HUES64 (cell line): ENCODE measurements at regions not wholly inside any gene's neighbourhood (a gene's known extent, or its start where the extent isn't known, plus 50 kb on each side); places are given as distances from the start of the nearest gene placed in this dataset.

ENCODE experiments used
- H3K27ac ChIP-seq: 2 replicates; pipeline ENCODE4 v1.7.0; 2013; ENCODE audit warnings: low read depth, low read length, inconsistent platforms
- H3K27me3 ChIP-seq: 2 replicates; pipeline ENCODE4 v1.6.1; 2013; ENCODE audit warnings: mild to moderate bottlenecking, low read length; ENCODE audit not compliant: insufficient read depth
- H3K36me3 ChIP-seq: 2 replicates; pipeline ENCODE4 v1.6.1; 2013; ENCODE audit warnings: mild to moderate bottlenecking, low read length; ENCODE audit not compliant: insufficient read depth
- H3K4me1 ChIP-seq: 2 replicates; pipeline ENCODE4 v1.6.1; 2013; ENCODE audit warnings: mild to moderate bottlenecking, low read length, moderate library complexity; ENCODE audit not compliant: insufficient read depth
- H3K4me3 ChIP-seq: 2 replicates; pipeline ENCODE4 v1.5.1; 2013; ENCODE audit warnings: mild to moderate bottlenecking, low read length, moderate library complexity
- H3K9ac ChIP-seq: 2 replicates; pipeline ENCODE4 v1.6.1; 2013; ENCODE audit warnings: mild to moderate bottlenecking, low read depth, low read length
- H3K9me3 ChIP-seq: 2 replicates; pipeline ENCODE4 v1.6.1; 2013; ENCODE audit warnings: low read depth, low read length; ENCODE audit not compliant: insufficient read depth
- WGBS: fragments of 150-250, 120-280 bp; methylation state at CpG from one replicate; pipeline ENCODE4 v1.1.7; 2013; ENCODE audit warnings: missing lambda C conversion rate; 5-methylcytosine and 5-hydroxymethylcytosine counted together

GRCh38 chr4:183853548-183853940 lies 51.6 kb upstream of the STOX2 start:
- 90% methylated on average over 5 of the region's 5 CpGs for WGBS
- H3K9me3 ChIP-seq = no peaks in the 10 kb centered on the region
- H3K4me3 ChIP-seq = no peak overlapping the region
- peaks cover 7% of the 10 kb centered on the region; the same call in 1 of the 2 replicates for H3K4me1 ChIP-seq
- H3K9ac ChIP-seq = no peak overlapping the region
- no peaks in the 10 kb centered on the region for H3K36me3 ChIP-seq
- no peak overlapping the region for H3K27ac ChIP-seq
- peaks cover 13% of the 10 kb centered on the region; the same call in 1 of the 2 replicates for H3K27me3 ChIP-seq
